ENCODE measurements at regions not wholly inside any gene's neighbourhood (a gene's known extent, or its start where the extent isn't known, plus 50 kb on each side); places are given as distances from the start of the nearest gene placed in this dataset.

DNA sequence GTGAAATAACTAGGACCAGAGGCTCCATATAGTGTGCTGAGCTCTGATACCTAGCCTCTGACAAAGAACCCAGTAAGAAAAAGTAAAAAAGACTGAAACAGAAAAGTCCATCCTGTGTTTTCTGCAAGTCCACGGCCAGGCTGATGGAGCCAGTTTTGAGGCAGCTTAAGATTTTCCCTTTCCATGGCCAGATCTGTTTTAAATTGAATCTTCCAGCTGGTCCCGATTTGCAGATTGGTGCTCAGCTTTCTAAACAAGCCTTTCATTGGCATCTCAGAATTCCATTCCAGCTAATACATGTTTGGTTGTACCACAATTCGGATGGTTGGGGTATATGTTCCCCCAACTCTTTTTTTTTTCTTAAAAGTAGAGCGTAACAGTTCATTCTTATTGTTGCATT lies 152.0 kb downstream of the DACT1 start:
- Histone ChIP-seq H3K9ac (no peak overlapping the region), H3K36me3 (no peaks in the 10 kb centered on the region), H4K20me1 (no peaks in the 10 kb centered on the region), H3K4me2 (no peak overlapping the region), H3K27me3 (no peaks in the 10 kb centered on the region), H3K9me3 (replicated peaks in 1 of 11) (no peaks in the 10 kb centered on the region), H3K4me1 (peaks cover 0 to 9% (median 7%) of the 10 kb centered on the region in 10 experiments; a peak in 9 of 20 replicates), H3K4me3 (no peak overlapping the region), H3K27ac (no peak overlapping the region)
- TF ChIP-seq Cebpa-rat (IDR thresholded peaks at IDR 0.05): no peak

DNA sequence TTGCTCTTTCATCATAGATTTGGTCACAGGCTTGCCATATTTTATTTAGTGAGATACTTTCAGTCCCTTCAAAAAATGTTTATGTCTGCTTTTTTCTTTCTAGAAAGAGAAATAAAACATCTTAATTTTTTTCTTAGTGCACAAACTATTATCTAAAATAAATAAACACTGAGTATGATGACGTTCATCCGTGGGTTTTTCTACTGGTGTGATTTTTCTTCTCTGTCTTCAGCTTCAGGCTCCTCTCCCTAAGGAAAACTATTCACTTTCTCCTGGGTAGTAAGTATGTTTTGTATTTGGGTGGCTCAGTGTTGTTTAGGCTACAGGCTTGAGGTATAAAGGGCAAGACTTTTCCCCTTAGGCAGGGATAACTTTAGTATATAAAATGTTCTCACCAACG lies 154.7 kb downstream of the DACT1 start:
- no peak overlapping the region for H3K4me2 ChIP-seq
- H4K20me1 ChIP-seq: no peaks in the 10 kb centered on the region
- no peaks in the 10 kb centered on the region for H3K9me3 ChIP-seq (replicated peaks in 1 of 11)
- H3K27me3 ChIP-seq: no peaks in the 10 kb centered on the region
- H3K27ac ChIP-seq: no peak overlapping the region
- no peak for TF ChIP-seq Cebpa-rat (IDR thresholded peaks at IDR 0.05)
- H3K4me1 ChIP-seq: peaks cover 0 to 22% (median 15%) of the 10 kb centered on the region in 10 experiments; a peak in 11 of 20 replicates
- no peaks in the 10 kb centered on the region for H3K36me3 ChIP-seq
- no peak overlapping the region for H3K9ac ChIP-seq
- no peak overlapping the region for H3K4me3 ChIP-seq

DNA sequence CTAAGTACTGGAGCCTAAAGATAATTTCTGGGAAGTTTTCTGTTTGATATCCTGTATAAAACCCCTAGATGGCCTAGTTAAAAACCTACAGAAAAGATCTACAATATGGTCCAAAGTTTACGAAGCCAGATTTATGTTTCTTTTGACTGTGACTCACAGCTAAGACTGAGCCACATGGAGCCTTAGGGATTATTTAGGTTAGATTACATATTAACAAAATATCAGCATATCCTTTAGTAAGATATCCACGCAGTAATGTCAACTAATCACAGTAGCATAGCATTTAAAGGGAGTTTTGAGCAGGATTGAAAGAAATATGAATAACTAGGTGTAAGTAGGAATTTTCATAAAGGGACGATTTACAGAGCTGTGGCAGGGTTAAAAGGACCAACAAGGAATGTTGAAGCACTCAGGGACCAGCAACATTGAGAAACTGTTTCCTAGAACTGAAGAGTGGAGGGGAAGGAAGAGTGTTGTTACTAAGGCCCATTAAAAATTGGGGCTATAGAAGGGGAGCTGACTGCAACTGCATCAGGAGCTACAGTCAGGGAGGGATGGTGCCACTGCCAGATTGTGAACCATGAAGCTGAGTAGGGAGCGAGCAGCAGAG lies 155.5 kb downstream of the DACT1 start:
- TF ChIP-seq Cebpa-rat (IDR thresholded peaks at IDR 0.05): no peak
- Histone ChIP-seq H3K4me1 (peaks cover 0 to 22% (median 15%) of the 10 kb centered on the region in 10 experiments; a peak in 11 of 20 replicates), H3K9ac (no peak overlapping the region), H3K27me3 (no peaks in the 10 kb centered on the region), H3K4me3 (no peak overlapping the region), H3K4me2 (no peak overlapping the region), H3K27ac (no peak overlapping the region), H3K9me3 (replicated peaks in 1 of 11) (no peaks in the 10 kb centered on the region), H4K20me1 (no peaks in the 10 kb centered on the region), H3K36me3 (no peaks in the 10 kb centered on the region)

DNA sequence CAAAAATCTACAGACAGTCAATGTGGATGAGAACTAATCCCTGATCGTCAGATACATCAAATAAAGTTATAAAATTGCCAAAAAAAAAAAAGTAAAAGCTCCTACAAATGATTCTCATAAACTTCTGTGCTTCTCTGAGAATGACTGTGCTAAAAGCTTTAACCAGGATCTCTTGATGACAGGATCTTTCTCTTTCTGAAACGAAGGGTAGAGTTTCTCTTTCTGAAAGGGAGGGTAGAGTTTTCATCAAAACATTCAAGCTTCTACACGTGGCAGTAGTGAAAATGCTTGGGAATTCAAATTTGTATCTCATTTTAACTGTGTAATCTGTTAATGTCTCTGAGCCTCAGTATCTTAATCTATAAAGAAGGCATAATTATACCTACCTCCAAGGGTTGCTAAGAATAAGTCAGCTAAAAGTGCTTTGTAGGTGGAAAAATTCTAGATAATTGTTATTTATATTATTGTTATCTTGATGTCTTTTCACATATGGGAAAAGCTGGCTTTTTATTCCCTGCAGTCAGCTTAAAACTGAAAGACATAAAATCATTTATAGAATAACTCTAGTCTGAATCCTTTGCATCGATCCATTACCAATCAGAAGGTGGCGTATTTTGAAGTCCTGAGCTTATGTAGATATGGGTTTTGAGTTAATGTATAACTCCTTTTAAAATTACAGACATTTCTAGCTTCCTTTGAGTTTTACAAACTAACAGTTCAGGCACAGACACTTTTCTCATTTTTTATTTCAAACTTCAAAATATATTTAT lies 157.4 kb downstream of the DACT1 start:
- H3K27ac ChIP-seq: no peak overlapping the region
- no peak overlapping the region for H3K4me3 ChIP-seq
- peaks cover 0 to 12% (median 8%) of the 10 kb centered on the region in 10 experiments; a peak in 8 of 20 replicates for H3K4me1 ChIP-seq
- H3K27me3 ChIP-seq: no peaks in the 10 kb centered on the region
- no peak for TF ChIP-seq Cebpa-rat (IDR thresholded peaks at IDR 0.05)
- H4K20me1 ChIP-seq: no peaks in the 10 kb centered on the region
- H3K36me3 ChIP-seq: no peaks in the 10 kb centered on the region
- no peak overlapping the region for H3K4me2 ChIP-seq
- H3K9ac ChIP-seq: no peak overlapping the region
- H3K9me3 ChIP-seq (replicated peaks in 1 of 11): no peaks in the 10 kb centered on the region

DNA sequence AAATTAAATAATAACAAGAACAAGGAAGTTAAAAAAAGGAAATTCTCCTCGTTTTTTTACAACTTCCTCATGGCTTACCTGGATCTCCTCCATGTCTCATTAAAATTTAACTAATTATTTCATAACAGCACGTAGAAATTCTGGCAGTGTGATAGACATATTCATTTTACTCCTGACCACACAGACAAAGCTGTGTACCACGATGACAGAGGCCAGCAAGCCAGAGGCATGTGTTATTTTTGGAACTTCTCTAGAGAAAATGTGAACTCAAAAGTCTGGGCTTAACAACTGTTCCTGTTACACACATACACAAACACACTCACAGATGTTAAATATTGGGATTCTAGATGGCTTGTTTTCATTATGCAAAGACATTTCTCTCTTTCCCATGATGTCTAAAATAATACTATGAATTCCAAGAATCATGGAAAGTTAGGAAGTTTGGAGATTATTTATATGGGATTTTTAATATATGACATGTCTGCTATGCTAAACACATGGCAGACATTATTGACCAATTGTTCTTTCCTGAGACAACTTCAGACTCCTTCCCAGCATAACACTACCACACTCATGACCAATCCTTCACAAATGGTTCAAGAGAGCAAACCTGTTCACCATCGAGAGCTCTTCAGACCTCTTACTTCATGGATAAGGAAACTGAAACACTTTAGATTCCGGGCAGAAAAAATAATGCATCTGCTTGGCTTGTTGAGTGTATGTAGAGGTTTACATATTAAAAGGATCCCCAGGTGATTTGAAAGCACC lies 158.7 kb downstream of the DACT1 start:
- no peaks in the 10 kb centered on the region for H3K36me3 ChIP-seq
- no peak for TF ChIP-seq Cebpa-rat (IDR thresholded peaks at IDR 0.05)
- no peak overlapping the region for H3K4me3 ChIP-seq
- H3K9ac ChIP-seq: no peak overlapping the region
- no peaks in the 10 kb centered on the region for H4K20me1 ChIP-seq
- H3K27ac ChIP-seq: no peak overlapping the region
- H3K27me3 ChIP-seq: no peaks in the 10 kb centered on the region
- H3K4me2 ChIP-seq: peak overlapping the region in 3 of 11 experiments; percentile 8 to 41 (median 19); a peak in 2 of 22 replicates
- H3K4me1 ChIP-seq: peaks cover 0 to 12% (median 8%) of the 10 kb centered on the region in 10 experiments; a peak in 8 of 20 replicates
- no peaks in the 10 kb centered on the region for H3K9me3 ChIP-seq (replicated peaks in 1 of 11)

DNA sequence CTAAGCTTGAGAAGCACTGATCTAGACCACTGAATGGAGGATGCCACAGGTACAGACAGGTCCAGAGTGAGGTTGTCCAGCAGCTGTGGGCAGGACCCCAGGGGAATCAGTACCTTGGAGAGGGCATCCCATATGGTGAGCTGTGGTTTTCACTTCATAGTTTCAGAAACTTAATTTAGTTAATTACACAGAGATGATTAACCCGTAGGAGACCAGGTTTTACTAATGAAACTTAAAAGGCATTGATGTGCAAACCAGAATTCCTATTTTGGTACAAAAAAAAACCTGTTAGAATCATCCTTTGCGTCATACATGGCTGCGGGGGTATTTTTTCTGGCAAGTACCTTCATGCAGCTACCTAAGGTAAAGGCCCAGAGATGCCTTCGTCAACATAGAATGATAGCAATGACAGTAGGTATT lies 159.3 kb downstream of the DACT1 start:
- no peak overlapping the region for H3K27ac ChIP-seq
- H3K4me1 ChIP-seq: peaks cover 0 to 12% (median 8%) of the 10 kb centered on the region in 10 experiments; a peak in 8 of 20 replicates
- H4K20me1 ChIP-seq: no peaks in the 10 kb centered on the region
- no peaks in the 10 kb centered on the region for H3K9me3 ChIP-seq (replicated peaks in 1 of 11)
- no peak overlapping the region for H3K4me3 ChIP-seq
- H3K4me2 ChIP-seq: peak overlapping the region in 3 of 11 experiments; percentile 8 to 41 (median 19); a peak in 2 of 22 replicates
- no peak for TF ChIP-seq Cebpa-rat (IDR thresholded peaks at IDR 0.05)
- H3K36me3 ChIP-seq: no peaks in the 10 kb centered on the region
- no peaks in the 10 kb centered on the region for H3K27me3 ChIP-seq
- no peak overlapping the region for H3K9ac ChIP-seq

DNA sequence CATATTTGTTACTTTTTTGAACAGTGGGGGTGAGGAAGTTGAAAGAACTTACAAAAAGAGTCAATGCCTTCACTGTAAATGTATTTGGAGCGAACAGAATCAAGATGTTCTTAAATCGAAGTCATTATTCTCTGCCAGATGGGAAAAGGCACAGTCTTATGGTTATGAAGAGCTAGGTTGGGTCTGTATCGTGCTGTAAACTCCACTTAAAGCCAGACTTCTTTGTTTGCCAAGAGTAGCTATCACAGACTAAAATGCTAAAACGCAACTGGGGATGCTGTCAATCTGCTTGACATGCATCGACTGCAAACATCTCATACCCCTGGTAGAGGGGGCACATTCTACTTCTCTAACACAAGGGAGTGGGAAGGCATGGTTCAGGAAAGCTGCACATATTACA lies 160.4 kb downstream of the DACT1 start:
- Histone ChIP-seq H3K27me3 (no peaks in the 10 kb centered on the region), H3K4me2 (no peak overlapping the region), H3K9ac (no peak overlapping the region), H4K20me1 (no peaks in the 10 kb centered on the region), H3K27ac (no peak overlapping the region), H3K9me3 (replicated peaks in 1 of 11) (peaks cover 4 to 9% (median 7%) of the 10 kb centered on the region in 11 experiments; a peak in 10 of 22 replicates), H3K36me3 (no peaks in the 10 kb centered on the region), H3K4me3 (no peak overlapping the region), H3K4me1 (peaks cover 0 to 12% (median 8%) of the 10 kb centered on the region in 10 experiments; a peak in 8 of 20 replicates)
- TF ChIP-seq Cebpa-rat (IDR thresholded peaks at IDR 0.05): no peak

DNA sequence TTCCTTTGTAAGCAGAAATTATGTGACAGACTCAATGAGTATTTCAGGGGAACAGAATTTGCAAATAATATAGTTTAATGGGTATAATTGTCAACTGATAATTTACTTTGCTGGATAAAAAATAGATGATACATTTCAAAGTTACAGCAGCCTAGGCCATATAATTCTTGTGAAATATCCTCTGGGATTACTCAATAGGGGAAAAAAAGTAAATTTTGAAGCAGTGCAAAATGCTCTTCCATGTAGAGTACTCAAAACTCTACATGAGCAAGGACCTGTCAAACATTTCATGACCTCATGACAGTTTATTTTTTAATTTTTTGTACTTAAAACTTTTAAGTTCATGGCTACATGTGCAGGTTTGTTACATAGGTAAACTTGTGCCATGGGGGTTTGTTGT lies 163.3 kb downstream of the DACT1 start:
- Histone ChIP-seq H3K36me3 (no peaks in the 10 kb centered on the region), H4K20me1 (no peaks in the 10 kb centered on the region), H3K27ac (no peak overlapping the region), H3K4me3 (no peak overlapping the region), H3K9me3 (replicated peaks in 1 of 11) (peaks cover 4 to 11% (median 8%) of the 10 kb centered on the region in 11 experiments; a peak in 10 of 22 replicates), H3K9ac (no peak overlapping the region), H3K27me3 (no peaks in the 10 kb centered on the region), H3K4me2 (no peak overlapping the region), H3K4me1 (peaks cover 0 to 12% (median 8%) of the 10 kb centered on the region in 10 experiments; a peak in 8 of 20 replicates)
- 0 out of 22 replicates have a peak, but pooled peaks of 1 of the 11 experiments have one; percentile 25 for TF ChIP-seq Cebpa-rat (IDR thresholded peaks at IDR 0.05)

DNA sequence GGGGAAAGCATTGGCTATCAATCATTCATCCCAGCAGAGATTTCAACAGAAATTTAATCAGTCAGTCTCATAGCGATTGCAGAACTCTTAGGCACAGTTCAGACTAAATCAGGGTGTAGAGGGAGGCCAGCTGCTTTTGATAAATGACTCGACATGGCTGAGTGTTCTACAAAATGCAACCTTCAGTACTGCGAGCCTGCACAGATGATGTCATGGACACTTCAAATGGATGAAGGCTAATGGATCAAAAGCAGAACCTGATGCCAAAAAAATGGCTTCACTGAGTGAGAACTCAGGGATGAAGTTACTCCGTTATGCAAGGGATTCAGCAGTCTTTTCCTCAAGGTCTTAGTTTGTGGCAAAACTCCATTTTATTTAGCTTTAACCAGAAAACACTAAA lies 167.3 kb downstream of the DACT1 start:
- no peaks in the 10 kb centered on the region for H3K36me3 ChIP-seq
- TF ChIP-seq Cebpa-rat (IDR thresholded peaks at IDR 0.05): no peak
- H3K27me3 ChIP-seq: no peaks in the 10 kb centered on the region
- peaks cover 4 to 11% (median 8%) of the 10 kb centered on the region in 11 experiments; a peak in 10 of 22 replicates for H3K9me3 ChIP-seq (replicated peaks in 1 of 11)
- no peak overlapping the region for H3K9ac ChIP-seq
- no peaks in the 10 kb centered on the region for H3K4me1 ChIP-seq
- H3K4me2 ChIP-seq: no peak overlapping the region
- H4K20me1 ChIP-seq: no peaks in the 10 kb centered on the region
- H3K4me3 ChIP-seq: no peak overlapping the region
- no peak overlapping the region for H3K27ac ChIP-seq
